K562 (cell line): ENCODE measurements at regions not wholly inside any gene's neighbourhood (a gene's known extent, or its start where the extent isn't known, plus 50 kb on each side); places are given as distances from the start of the nearest gene placed in this dataset.

ENCODE experiments used
- ATAC-seq: fragments of 200-7000 bp; cut with Tn5 transposase; 3 replicates; pipeline ENCODE4 v1.9.1; 2020; ENCODE audit warnings: moderate library complexity
- BruUV-seq: library from RNA; stranded (reverse); fragments of 400-500 nt; replicated peaks from 2 replicates; lab custom pipeline; 2021; lab: Mats Ljungman, UMichigan
- CTCF ChIA-PET: fragments of 300-600 bp; formaldehyde crosslinking; extraction: SDS; loops from one replicate; lab custom pipeline; 2021; ENCODE audit warnings: low intra/inter-chr PET ratio; lab: Yijun Ruan, JAX
- POLR2A ChIA-PET: fragments of 300-600, 350-650 bp; sonication (Branson Sonifier 250); formaldehyde crosslinking; extraction: SDS; loops from one replicate; lab custom pipeline; 2021; ENCODE audit warnings: antibody characterized with exemption, inconsistent platforms; lab: Yijun Ruan, JAX
- DNase-seq, 4 experiments: peaks; one replicate each; pipeline versions ENCODE4 v3.0.0 to v3.0.0-alpha.2; 2011 to 2018; ENCODE audit warnings: low spot score in 3 of 4, mixed read lengths in 3 of 4; ENCODE audit errors: extremely low read depth in 1 of 4
- FAIRE-seq: peaks from 2 replicates; lab custom pipeline; 2011; peaks lifted over from hg19 to GRCh38; lab: Jason Lieb, UNC
- H2AFZ ChIP-seq: 2 replicates; pipeline ENCODE4 v1.6.0; 2011; ENCODE audit warnings: low read depth, low read length, control low read depth, inconsistent platforms
- H3K27ac ChIP-seq: fragments of 200-600 bp; 3 replicates; pipeline ENCODE4 v1.8.0; 2011; ENCODE audit warnings: low read depth, mild to moderate bottlenecking, control low read depth, inconsistent platforms, low read length, moderate library complexity, mixed read lengths; ENCODE audit errors: extremely low read depth
- H3K27me3 ChIP-seq, 2 experiments: fragments of 300-600 bp in 1 of 2; 2 replicates in 1 of 2; 3 replicates in 1 of 2; pipeline versions ENCODE4 v1.6.0 to v1.8.0; 2011; ENCODE audit warnings: inconsistent platforms in 2 of 2, low read length in 2 of 2, mild to moderate bottlenecking in 1 of 2, mixed read lengths in 1 of 2, moderate library complexity in 1 of 2; ENCODE audit not compliant: control insufficient read depth in 2 of 2, insufficient read depth in 2 of 2
- H3K36me3 ChIP-seq: fragments of 300-600 bp; 3 replicates; pipeline ENCODE4 v1.8.0; 2011; ENCODE audit warnings: mild to moderate bottlenecking, low read length, inconsistent platforms; ENCODE audit not compliant: control insufficient read depth, insufficient read depth
- H3K4me1 ChIP-seq, 2 experiments: fragments of 200-600 bp in 1 of 2; replicated peaks in 1 of 2; 2 replicates in 1 of 2; 3 replicates in 1 of 2; pipeline versions ENCODE4 v1.5.1 to v1.8.0; 2011; ENCODE audit warnings: inconsistent platforms in 2 of 2, low read length in 2 of 2, mild to moderate bottlenecking in 1 of 2, mixed read lengths in 1 of 2, moderate library complexity in 1 of 2; ENCODE audit not compliant: control insufficient read depth in 2 of 2, insufficient read depth in 2 of 2
- H3K4me2 ChIP-seq: 2 replicates; pipeline ENCODE4 v1.6.1; 2011; ENCODE audit warnings: low read length, control low read depth, inconsistent platforms, mixed read lengths; ENCODE audit not compliant: insufficient read depth
- H3K4me3 ChIP-seq: fragments of 200-600 bp; sonication (generic), shearing (Covaris generic); 2 replicates; pipeline ENCODE4 v1.5.1; 2016; ENCODE audit warnings: control low read depth, inconsistent platforms
- H3K79me2 ChIP-seq: fragments of 200-600 bp; 3 replicates; pipeline ENCODE4 v1.8.0; 2011; ENCODE audit warnings: low read length, inconsistent platforms; ENCODE audit not compliant: control insufficient read depth, insufficient read depth
- H3K9ac ChIP-seq, 2 experiments: 2 replicates each; pipeline versions ENCODE4 v1.6.0 to v1.6.1; 2011; ENCODE audit warnings: low read depth in 2 of 2, low read length in 2 of 2, control low read depth in 1 of 2, inconsistent platforms in 1 of 2, mild to moderate bottlenecking in 1 of 2, mixed read lengths in 1 of 2; ENCODE audit not compliant: insufficient read depth in 1 of 2
- H3K9me1 ChIP-seq: one replicate; pipeline ENCODE4 v1.6.0; 2011; ENCODE audit warnings: inconsistent platforms, mild to moderate bottlenecking, low read length, moderate library complexity; ENCODE audit not compliant: control insufficient read depth, insufficient read depth
- H3K9me3 ChIP-seq: replicated peaks from 2 replicates; pipeline ENCODE4 v1.5.1; 2011; ENCODE audit warnings: low read depth, low read length, inconsistent platforms; ENCODE audit not compliant: control insufficient read depth, insufficient read depth
- H4K20me1 ChIP-seq: replicated peaks from 2 replicates; pipeline ENCODE4 v1.6.1; 2011; ENCODE audit warnings: low read length, inconsistent platforms, mixed read lengths; ENCODE audit not compliant: control insufficient read depth, insufficient read depth
- HNRNPH1 ChIP-seq: fragments of 200-400 bp; formaldehyde crosslinking; optimal IDR thresholded peaks from 2 replicates; pipeline ENCODE3; 2017; ENCODE audit warnings: low read depth, mild to moderate bottlenecking, low read length, moderate library complexity
- NR2C2 ChIP-seq, 2 experiments: fragments of 200-800 bp in 1 of 2; sonication (Bioruptor generic) in 1 of 2; sonication (generic) in 1 of 2; formaldehyde crosslinking in 1 of 2; IDR thresholded peaks; 2 replicates each; pipeline versions ENCODE4 v1.6.1 to v1.8.0; 2016 to 2022; ENCODE audit warnings: mild to moderate bottlenecking in 1 of 2, missing compliant biosample characterization in 1 of 2, missing genetic modification characterization in 1 of 2, missing genetic modification reagents in 1 of 2
- RBM14 ChIP-seq: fragments of 200-400 bp; formaldehyde crosslinking; IDR thresholded peaks from 2 replicates; pipeline ENCODE4 v1.6.1; 2018; ENCODE audit warnings: low read depth, mild to moderate bottlenecking, low read length, moderate library complexity, borderline replicate concordance; ENCODE audit not compliant: insufficient read depth
- SMARCA5 ChIP-seq: fragments of 450-650 bp; IDR thresholded peaks from 2 replicates; pipeline ENCODE4 v1.6.1; 2016
- SUPT5H ChIP-seq: fragments of 450-650 bp; IDR thresholded peaks from 2 replicates; pipeline ENCODE4 v1.6.1; 2016
- WGBS: fragments of 100-300 bp; shearing (Covaris generic); methylation state at CpG from one replicate; pipeline ENCODE4 v1.1.6; 2016; ENCODE audit warnings: low coverage, mixed read lengths; ENCODE audit not compliant: insufficient coverage; ENCODE audit errors: missing lambda C conversion rate; 5-methylcytosine and 5-hydroxymethylcytosine counted together
- in situ Hi-C: fragments of 300-500 bp; cut with MboI; formaldehyde crosslinking; loops from 4 replicates; pipeline ENCODE4 v1.15.0; 2018; ENCODE audit warnings: inconsistent platforms, mixed read lengths
- intact Hi-C: fragments of 100-400 bp; cut with micrococcal nuclease; formaldehyde crosslinking; loops from 2 replicates; pipeline ENCODE4 v1.14.2; 2022
- TF ChIP-seq, protein P1 (sequence below): fragments of 450-650 bp; IDR thresholded peaks from 2 replicates; pipeline ENCODE4 v1.6.1; 2017; ENCODE audit warnings: antibody characterized with exemption, mild to moderate bottlenecking
- TF ChIP-seq, protein P2 (sequence below): fragments of 450-650 bp; conservative IDR thresholded peaks from 2 replicates; pipeline ENCODE4 v1.6.1; 2016; ENCODE audit warnings: missing genetic modification characterization, low read depth, mild to moderate bottlenecking, missing compliant biosample characterization, moderate library complexity
- TF ChIP-seq, protein P3 (sequence below), 2 experiments: fragments of 450-650 bp in 1 of 2; sonication (generic) in 1 of 2; formaldehyde crosslinking; conservative IDR thresholded peaks; 2 replicates each; pipeline versions ENCODE4 v1.4.0 to v1.8.1; 2020 to 2022; ENCODE audit warnings: mild to moderate bottlenecking in 1 of 2, missing genetic modification reagents in 1 of 2

DNA sequence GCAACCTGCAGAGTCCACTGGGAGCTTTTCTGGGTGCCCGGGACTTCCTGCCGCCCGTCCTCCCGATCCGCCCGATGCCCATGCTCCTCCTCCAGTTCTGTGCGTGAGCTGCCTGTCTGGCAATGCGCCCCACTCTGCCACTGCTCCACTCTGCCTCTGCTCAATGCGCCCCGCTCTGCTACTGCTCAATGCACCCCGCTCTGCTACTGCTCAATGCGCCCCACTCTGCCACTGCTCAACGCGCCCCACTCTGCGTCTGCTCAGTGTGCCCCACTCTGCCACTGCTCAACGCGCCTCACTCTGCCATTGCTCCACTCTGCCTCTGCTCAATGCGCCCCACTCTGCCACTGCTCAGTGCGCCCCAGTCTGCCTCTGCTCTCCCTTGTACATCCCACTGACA, 436.0 kb downstream of the NR2F1-AS1 start (continued):
- TF ChIP-seq, protein P1, sequence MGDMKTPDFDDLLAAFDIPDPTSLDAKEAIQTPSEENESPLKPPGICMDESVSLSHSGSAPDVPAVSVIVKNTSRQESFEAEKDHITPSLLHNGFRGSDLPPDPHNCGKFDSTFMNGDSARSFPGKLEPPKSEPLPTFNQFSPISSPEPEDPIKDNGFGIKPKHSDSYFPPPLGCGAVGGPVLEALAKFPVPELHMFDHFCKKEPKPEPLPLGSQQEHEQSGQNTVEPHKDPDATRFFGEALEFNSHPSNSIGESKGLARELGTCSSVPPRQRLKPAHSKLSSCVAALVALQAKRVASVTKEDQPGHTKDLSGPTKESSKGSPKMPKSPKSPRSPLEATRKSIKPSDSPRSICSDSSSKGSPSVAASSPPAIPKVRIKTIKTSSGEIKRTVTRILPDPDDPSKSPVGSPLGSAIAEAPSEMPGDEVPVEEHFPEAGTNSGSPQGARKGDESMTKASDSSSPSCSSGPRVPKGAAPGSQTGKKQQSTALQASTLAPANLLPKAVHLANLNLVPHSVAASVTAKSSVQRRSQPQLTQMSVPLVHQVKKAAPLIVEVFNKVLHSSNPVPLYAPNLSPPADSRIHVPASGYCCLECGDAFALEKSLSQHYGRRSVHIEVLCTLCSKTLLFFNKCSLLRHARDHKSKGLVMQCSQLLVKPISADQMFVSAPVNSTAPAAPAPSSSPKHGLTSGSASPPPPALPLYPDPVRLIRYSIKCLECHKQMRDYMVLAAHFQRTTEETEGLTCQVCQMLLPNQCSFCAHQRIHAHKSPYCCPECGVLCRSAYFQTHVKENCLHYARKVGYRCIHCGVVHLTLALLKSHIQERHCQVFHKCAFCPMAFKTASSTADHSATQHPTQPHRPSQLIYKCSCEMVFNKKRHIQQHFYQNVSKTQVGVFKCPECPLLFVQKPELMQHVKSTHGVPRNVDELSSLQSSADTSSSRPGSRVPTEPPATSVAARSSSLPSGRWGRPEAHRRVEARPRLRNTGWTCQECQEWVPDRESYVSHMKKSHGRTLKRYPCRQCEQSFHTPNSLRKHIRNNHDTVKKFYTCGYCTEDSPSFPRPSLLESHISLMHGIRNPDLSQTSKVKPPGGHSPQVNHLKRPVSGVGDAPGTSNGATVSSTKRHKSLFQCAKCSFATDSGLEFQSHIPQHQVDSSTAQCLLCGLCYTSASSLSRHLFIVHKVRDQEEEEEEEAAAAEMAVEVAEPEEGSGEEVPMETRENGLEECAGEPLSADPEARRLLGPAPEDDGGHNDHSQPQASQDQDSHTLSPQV, result no peak
- no peak for TF ChIP-seq SMARCA5
- TF ChIP-seq RBM14, result no peak

DNA sequence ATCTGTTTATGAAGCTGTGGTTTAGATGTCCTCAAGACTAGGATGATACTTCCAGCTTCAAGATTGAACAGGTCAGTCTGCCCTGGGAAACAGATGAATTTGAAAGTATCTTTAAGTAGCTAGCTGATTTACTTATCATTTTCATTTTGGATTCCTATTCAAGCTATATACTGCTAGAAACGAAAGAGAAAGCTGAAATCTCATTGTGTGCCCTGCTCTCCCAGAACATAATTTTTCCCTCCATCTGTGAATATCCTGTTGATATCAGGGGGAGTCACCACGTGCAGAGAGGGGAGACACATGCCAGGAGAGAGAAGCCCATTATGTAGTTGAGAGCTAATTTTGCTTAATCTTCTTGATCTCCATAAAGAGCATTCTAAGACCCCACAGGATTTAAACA, 439.1 kb downstream of the NR2F1-AS1 start:
- H3K4me3 ChIP-seq, result no peak overlapping the region
- ChIA-PET POLR2A (no interaction called here), CTCF (no interaction called here)
- no peak overlapping the region for H3K27ac ChIP-seq
- H4K20me1 ChIP-seq, result no peaks in the 10 kb centered on the region
- 6% methylated on average over 2 of the region's 2 CpGs for WGBS
- intact Hi-C loops (no loop called here), in situ Hi-C loops (no loop called here)
- no peak overlapping the region for H3K9ac ChIP-seq
- no TSS peak for BruUV-seq
- FAIRE-seq (no peak), ATAC-seq (no peak), DNase-seq (no peak)
- H3K4me1 ChIP-seq, result no peaks in the 10 kb centered on the region
- no peak overlapping the region for H2AFZ ChIP-seq
- no peaks in the 10 kb centered on the region for H3K9me1 ChIP-seq
- no peaks in the 10 kb centered on the region for H3K27me3 ChIP-seq
- no peaks in the 10 kb centered on the region for H3K79me2 ChIP-seq
- H3K36me3 ChIP-seq, result no peaks in the 10 kb centered on the region
- no peak overlapping the region for H3K4me2 ChIP-seq
- H3K9me3 ChIP-seq, result no peaks in the 10 kb centered on the region
- TF ChIP-seq, protein P2, sequence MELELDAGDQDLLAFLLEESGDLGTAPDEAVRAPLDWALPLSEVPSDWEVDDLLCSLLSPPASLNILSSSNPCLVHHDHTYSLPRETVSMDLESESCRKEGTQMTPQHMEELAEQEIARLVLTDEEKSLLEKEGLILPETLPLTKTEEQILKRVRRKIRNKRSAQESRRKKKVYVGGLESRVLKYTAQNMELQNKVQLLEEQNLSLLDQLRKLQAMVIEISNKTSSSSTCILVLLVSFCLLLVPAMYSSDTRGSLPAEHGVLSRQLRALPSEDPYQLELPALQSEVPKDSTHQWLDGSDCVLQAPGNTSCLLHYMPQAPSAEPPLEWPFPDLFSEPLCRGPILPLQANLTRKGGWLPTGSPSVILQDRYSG, result no peak
- no peak for TF ChIP-seq NR2C2 (CRISPR knock-in tag; IDR thresholded peaks at IDR 0.05)
- TF ChIP-seq NR2C2 (tag; IDR thresholded peaks at IDR 0.05), result no peak
- TF ChIP-seq HNRNPH1, result no peak
- TF ChIP-seq SUPT5H, result no peak
- TF ChIP-seq, protein P3, sequence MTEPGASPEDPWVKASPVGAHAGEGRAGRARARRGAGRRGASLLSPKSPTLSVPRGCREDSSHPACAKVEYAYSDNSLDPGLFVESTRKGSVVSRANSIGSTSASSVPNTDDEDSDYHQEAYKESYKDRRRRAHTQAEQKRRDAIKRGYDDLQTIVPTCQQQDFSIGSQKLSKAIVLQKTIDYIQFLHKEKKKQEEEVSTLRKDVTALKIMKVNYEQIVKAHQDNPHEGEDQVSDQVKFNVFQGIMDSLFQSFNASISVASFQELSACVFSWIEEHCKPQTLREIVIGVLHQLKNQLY (CRISPR knock-in tag; conservative IDR thresholded peaks at IDR 0.05), result no peak
